Stimulated activated effector memory CD8-positive, alpha-beta T cell treated with anti-CD3 and anti-CD28 coated beads, Interleukin-12 subunit alpha, Interleukin-12 subunit beta, amount 100 ng/mL, for 72 hours (primary cell): ENCODE measurements at regions not wholly inside any gene's neighbourhood (a gene's known extent, or its start where the extent isn't known, plus 50 kb on each side); places are given as distances from the start of the nearest gene placed in this dataset.
"Not testable (repeated sequence)": the region's sequence is repeated elsewhere in the genome, so short reads cannot be mapped to it uniquely, and the experiment has no call there.

Experiments
- ATAC-seq: fragments of 150-1000 bp; cut with Tn5 transposase; 2 replicates; pipeline ENCODE4 v1.10.0; 2021
- DNase-seq, 2 donors: peaks; one replicate each; pipeline ENCODE4 v3.0.0; 2021 to 2022; ENCODE audit warnings: low spot score in 2 of 2
- H3K27ac Mint-ChIP-seq: one replicate; pipeline ENCODE4 v1.8.0; 2022; ENCODE audit warnings: mild to moderate bottlenecking, mixed read lengths
- H3K36me3 Mint-ChIP-seq: one replicate; pipeline ENCODE4 v1.8.0; 2022; ENCODE audit warnings: mild to moderate bottlenecking, mixed read lengths
- H3K4me1 Mint-ChIP-seq: one replicate; pipeline ENCODE4 v1.8.0; 2022; ENCODE audit warnings: mixed read lengths
- H3K4me3 Mint-ChIP-seq: one replicate; pipeline ENCODE4 v1.8.0; 2022; ENCODE audit warnings: mild to moderate bottlenecking, mixed read lengths
- H3K9me3 Mint-ChIP-seq: one replicate; pipeline ENCODE4 v1.8.0; 2022; ENCODE audit warnings: mixed read lengths

GRCh38 chr10:100653238-100653956 is 92.0 kb upstream of the PAX2 start:
- peaks cover 36% of the 10 kb centered on the region for H3K4me1 Mint-ChIP-seq
- no peaks in the 10 kb centered on the region for H3K36me3 Mint-ChIP-seq
- DNase-seq (no peak), ATAC-seq (no peak)
- H3K9me3 Mint-ChIP-seq, result no peaks in the 10 kb centered on the region
- H3K4me3 Mint-ChIP-seq, result peak overlapping the region; percentile 75
- H3K27ac Mint-ChIP-seq, result peak overlapping the region; percentile 5

GRCh38 chr10:100653957-100654781 is 91.2 kb upstream of the PAX2 start:
- Mint-ChIP-seq H3K36me3 (no peaks in the 10 kb centered on the region), H3K4me3 (peak overlapping the region; percentile 75), H3K4me1 (peaks cover 36% of the 10 kb centered on the region), H3K9me3 (no peaks in the 10 kb centered on the region), H3K27ac (peak overlapping the region; percentile 40)
- peak; percentile 56 for ATAC-seq
- no peak for DNase-seq

DNA sequence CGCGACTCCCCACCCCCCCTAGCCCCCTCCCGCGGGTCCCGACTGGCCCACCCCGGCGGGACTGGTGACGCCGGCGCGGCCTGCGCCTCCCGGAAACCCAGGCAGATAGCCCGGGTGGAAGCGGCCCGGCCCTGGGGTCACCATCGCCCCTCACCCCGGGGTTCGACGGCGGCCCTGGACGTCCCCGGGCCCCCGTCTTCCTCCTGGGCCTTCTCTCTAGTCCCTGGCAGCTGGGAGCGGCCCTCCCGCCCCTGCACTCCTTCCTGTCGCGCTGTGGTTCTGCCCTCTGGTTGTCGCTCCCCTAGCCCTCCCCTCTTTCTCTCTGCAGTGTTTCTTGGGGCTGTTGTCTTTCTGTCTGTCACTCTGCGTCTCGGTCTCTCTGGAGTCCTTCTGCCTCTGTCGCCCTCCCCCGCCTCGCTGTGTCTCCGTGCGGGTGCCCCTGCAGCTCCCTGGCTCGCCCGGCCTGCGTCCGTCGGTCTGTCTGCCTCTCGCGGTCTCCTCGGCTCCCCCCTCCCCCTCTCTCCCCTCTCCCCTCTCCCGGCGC is 90.5 kb upstream of the PAX2 start:
- Mint-ChIP-seq H3K27ac (peak overlapping the region; percentile 40), H3K36me3 (no peaks in the 10 kb centered on the region), H3K4me1 (peaks cover 36% of the 10 kb centered on the region), H3K4me3 (peak overlapping the region; percentile 75), H3K9me3 (no peaks in the 10 kb centered on the region)
- DNase-seq, result no peak
- ATAC-seq, result peak; percentile 45

DNA sequence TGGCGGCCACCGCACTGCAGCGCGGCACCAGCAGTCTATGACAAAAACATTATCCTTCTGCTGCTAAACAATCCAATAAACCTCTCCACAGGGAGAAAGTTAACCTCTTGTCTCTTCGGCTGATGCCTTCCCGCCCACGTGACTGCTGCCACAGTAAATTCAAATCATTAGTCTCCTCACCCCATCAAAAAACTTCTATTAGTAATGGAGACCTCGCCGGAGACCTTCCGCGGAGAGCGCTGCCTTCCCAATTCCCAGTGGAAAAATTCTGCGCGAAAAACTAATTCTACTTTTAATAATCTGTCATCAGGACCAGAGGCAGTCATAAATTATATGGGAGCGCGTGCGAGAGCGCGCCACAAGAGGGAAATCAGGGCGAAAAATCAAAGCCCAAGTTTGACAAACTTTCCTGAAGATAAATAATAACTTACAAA is 90.0 kb upstream of the PAX2 start:
- ATAC-seq, result no peak
- peaks cover 36% of the 10 kb centered on the region for H3K4me1 Mint-ChIP-seq
- H3K9me3 Mint-ChIP-seq, result no peaks in the 10 kb centered on the region
- H3K36me3 Mint-ChIP-seq, result no peaks in the 10 kb centered on the region
- no peak for DNase-seq
- peak overlapping the region; percentile 36 for H3K27ac Mint-ChIP-seq
- H3K4me3 Mint-ChIP-seq, result peak overlapping the region; percentile 75

DNA sequence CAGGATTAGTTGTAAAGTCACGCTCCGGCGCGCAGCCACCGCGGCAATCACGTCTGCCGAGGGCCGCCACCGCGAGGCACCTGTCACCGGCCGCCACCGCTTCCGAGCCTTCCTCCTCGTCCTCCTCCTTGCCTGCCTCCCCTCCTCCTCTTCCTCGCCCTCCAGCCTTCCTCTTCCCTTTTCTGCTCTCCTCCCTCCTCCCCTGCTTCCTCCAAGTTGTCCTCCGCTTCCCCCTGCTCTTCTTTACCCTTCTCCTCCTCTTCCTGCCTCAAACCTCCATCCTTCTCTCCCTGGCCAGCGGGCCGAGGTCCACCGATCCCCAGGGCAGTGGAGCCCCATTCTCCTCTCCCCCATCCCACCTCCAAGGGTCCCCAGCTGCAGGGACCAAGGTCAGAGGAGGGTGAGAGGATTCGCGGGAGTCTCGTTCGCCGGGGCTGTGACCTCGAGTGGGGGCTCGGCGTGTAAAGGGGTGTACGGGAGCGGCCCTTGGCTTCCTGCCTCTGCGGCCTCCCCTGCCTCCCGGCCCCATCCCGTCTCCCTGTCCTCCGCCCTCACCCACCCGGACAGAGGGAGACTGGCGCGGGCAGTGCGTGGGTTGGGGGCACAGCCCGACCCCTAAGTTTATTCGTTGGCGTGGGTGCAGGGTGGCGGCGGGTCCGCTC is 89.5 kb upstream of the PAX2 start:
- DNase-seq, result no peak
- ATAC-seq, result no peak
- Mint-ChIP-seq H3K4me1 (peaks cover 36% of the 10 kb centered on the region), H3K9me3 (no peaks in the 10 kb centered on the region), H3K4me3 (peak overlapping the region; percentile 75), H3K27ac (no peak overlapping the region), H3K36me3 (no peaks in the 10 kb centered on the region)

DNA sequence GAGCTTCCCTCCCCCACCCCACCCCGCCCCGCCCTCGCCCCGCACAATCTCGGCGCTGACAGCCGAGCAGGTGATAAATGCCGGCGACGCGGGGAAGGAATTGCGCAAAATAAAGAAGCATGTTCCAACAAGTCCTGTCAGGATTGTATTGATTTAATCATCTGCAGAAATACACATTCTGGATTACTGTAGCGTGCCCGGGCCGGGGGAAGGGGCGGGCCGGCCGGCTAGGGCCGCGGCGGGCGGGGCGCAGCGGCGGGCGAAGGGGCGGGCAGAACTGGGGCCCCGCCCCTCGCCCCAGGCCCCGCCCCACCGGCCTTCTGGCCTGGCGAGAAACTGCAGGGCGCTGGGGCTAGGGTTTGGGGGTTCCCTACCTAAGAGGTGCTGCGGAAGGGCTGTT is 88.9 kb upstream of the PAX2 start:
- no peak for DNase-seq
- H3K27ac Mint-ChIP-seq, result no peak overlapping the region
- no peaks in the 10 kb centered on the region for H3K9me3 Mint-ChIP-seq
- no peaks in the 10 kb centered on the region for H3K36me3 Mint-ChIP-seq
- H3K4me1 Mint-ChIP-seq, result peaks cover 36% of the 10 kb centered on the region
- no peak overlapping the region for H3K4me3 Mint-ChIP-seq
- peak; percentile 44 for ATAC-seq

GRCh38 chr10:100658269-100658668 is 87.1 kb upstream of the PAX2 start:
- DNase-seq (no peak), ATAC-seq (no peak)
- H3K4me1 Mint-ChIP-seq, result peaks cover 35% of the 10 kb centered on the region
- H3K9me3 Mint-ChIP-seq, result no peaks in the 10 kb centered on the region
- H3K4me3 Mint-ChIP-seq, result no peak overlapping the region
- no peaks in the 10 kb centered on the region for H3K36me3 Mint-ChIP-seq
- H3K27ac Mint-ChIP-seq, result no peak overlapping the region

DNA sequence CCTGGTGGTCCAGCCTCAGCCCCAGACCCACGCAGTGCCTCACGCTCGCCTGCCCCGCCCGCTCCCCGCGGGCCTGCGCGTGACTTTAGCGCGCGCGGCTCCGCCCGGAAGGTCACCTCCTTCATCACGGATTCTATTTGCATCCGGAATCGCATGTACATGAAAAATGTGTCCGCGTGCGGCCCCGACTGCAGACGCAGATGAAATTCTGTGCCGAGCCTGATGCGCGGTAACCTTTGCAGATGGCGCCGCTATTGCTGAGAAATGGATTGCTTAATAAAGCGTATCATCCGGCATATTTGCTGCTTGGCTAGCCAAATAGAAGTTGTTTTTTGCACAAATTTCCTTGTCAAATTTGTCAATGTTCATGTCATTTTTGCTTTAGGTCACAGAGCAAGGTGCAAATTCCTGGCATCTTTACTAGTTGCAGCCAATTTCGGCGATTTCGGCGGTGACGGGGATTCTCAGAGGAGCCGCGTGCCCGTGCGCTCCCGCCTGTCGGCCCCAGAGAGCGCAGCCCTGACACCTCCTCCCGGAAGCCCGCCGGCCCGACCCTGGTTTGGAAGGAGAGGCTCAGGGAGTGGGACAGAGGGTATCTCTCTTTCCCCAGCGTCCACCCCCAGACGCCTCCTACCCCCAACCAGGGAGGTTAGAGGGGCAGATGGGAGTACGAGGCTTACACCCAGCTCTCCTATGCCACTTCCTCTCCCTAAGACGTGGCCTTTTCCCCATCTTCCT is 85.9 kb upstream of the PAX2 start:
- H3K27ac Mint-ChIP-seq, result no peak overlapping the region
- H3K4me3 Mint-ChIP-seq, result no peak overlapping the region
- H3K4me1 Mint-ChIP-seq, result peaks cover 23% of the 10 kb centered on the region
- no peak for ATAC-seq
- DNase-seq, result no peak
- H3K9me3 Mint-ChIP-seq, result no peaks in the 10 kb centered on the region
- H3K36me3 Mint-ChIP-seq, result no peaks in the 10 kb centered on the region

DNA sequence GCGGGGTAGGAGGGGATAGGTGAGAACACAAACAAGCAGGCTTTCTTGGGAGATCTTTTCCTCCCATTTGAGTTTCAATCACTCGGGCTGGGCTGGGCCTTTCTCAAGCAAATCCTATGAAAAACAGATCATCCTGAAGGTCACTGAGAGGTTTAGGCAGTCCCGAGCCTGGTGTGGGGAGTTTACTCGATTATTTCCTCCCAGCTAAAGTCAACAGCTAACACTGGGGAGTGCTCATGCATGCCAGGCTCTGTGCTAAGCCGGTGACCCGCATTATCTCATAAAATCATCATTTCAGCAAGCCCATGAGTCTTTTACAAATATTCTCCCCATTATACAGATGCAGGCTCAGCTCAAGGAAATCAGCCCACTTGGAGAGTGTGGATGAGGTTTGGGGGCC is 85.0 kb upstream of the PAX2 start:
- Mint-ChIP-seq H3K36me3 (no peaks in the 10 kb centered on the region), H3K4me3 (no peak overlapping the region), H3K9me3 (no peaks in the 10 kb centered on the region), H3K4me1 (peaks cover 14% of the 10 kb centered on the region), H3K27ac (no peak overlapping the region)
- DNase-seq (no peak), ATAC-seq (no peak)

DNA sequence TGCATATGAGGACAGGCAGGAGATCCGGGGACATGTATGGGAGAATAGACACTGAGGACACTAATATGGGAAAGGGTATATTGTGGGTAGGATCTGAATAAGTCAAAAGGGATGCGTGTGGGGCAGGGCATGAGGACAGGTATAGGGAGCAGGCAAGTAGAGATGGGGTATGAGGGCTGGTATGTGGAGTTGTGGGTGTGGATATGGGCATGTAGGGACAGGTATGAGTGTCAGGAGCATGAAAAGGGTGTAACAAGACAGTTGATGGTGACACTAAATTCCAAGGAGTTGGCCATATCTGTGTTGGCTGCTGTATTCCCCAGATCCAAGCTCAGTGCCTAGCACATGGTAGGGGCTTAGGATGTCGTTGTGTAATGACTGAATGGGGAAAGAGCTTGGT is 84.4 kb upstream of the PAX2 start:
- no peak for DNase-seq
- Mint-ChIP-seq H3K9me3 (no peaks in the 10 kb centered on the region), H3K36me3 (no peaks in the 10 kb centered on the region), H3K4me1 (peaks cover 9% of the 10 kb centered on the region), H3K27ac (no peak overlapping the region), H3K4me3 (no peak overlapping the region)
- no peak for ATAC-seq

DNA sequence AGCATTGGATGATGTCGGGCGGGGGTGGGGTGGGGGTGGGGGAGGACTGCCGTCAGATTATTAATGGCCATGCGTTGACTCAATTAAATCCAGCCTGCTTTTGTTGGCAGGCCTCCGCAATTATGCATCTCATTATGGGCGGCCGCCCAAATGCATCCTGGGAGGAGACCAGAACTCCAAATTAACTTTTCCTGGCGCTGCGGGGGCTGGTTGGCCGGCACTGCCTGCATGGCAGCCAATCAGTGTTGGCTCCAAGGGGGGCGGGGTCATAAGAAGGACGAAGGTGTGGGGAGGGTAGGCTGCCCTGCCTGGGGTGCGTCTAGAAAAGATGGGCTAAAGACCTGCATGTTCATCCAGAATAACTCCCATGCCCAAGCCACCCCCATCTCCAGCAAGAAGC is 83.9 kb upstream of the PAX2 start:
- H3K9me3 Mint-ChIP-seq, result no peaks in the 10 kb centered on the region
- no peaks in the 10 kb centered on the region for H3K36me3 Mint-ChIP-seq
- no peak overlapping the region for H3K27ac Mint-ChIP-seq
- DNase-seq (no peak), ATAC-seq (no peak)
- no peak overlapping the region for H3K4me3 Mint-ChIP-seq
- H3K4me1 Mint-ChIP-seq, result peaks cover 6% of the 10 kb centered on the region

DNA sequence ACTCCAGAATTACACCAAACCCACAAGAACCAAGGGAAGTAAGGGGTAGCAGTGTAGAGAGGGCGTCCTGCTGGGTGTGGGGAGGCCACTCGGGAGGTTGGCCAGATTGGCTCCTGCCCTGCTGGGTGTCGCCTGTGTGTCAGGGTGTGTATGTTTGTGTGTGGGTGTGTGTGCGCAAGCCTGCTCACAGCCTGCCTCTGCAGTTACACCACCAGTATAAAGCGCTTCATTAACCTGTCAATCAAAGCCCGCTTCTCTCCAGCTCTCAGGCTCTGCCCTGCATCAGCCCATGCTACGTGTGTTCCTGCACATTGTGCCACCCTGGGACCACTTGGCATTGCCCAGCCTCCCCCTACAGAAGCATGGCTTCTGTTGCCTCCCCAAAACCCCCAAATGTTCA is 83.3 kb upstream of the PAX2 start:
- H3K9me3 Mint-ChIP-seq, result no peaks in the 10 kb centered on the region
- H3K4me3 Mint-ChIP-seq, result no peak overlapping the region
- peaks cover 5% of the 10 kb centered on the region for H3K4me1 Mint-ChIP-seq
- H3K27ac Mint-ChIP-seq, result no peak overlapping the region
- ATAC-seq (no peak), DNase-seq (no peak)
- H3K36me3 Mint-ChIP-seq, result no peaks in the 10 kb centered on the region

DNA sequence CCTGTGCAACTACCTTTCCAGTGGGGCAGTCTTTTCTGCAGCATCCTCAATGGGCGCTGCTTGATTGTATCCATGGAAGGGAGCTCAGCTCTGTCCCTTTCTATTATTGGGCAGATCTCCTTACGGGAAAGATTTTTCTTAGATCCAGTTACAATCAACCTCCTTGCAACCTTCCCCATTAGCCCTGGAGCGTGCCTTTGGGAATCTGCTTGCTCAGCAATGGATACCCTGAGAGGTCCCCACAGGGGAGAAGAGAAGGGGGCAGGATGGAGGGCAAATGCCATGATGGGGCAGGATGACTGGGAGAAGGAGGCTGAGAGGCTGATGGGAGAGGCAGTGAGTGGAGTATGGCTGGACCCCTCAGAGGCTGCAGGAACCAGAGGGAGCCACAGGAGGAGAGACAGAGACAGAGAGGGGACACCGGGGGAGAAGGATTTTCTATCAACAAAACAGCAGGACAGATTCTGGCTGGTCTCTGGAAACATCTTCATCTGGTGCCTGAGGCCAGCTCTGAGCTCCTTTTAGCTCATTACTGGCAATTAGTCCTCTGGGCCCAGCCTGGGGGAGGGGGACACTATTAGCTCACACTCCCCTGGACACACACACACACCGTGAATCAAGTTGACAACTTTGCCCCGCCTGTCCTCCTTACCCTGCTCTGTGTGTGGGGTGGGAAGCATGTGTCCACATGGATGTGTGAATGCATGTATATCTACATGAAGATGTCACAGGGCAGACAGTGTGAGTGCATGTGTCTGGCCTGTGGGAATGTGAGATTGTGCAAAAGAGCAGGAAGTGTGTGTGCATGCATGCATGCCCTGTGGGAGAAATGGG is 80.8 kb upstream of the PAX2 start:
- Mint-ChIP-seq H3K27ac (no peak overlapping the region), H3K9me3 (no peaks in the 10 kb centered on the region), H3K4me3 (no peak overlapping the region), H3K4me1 (no peaks in the 10 kb centered on the region), H3K36me3 (no peaks in the 10 kb centered on the region)
- no peak for ATAC-seq
- no peak for DNase-seq

DNA sequence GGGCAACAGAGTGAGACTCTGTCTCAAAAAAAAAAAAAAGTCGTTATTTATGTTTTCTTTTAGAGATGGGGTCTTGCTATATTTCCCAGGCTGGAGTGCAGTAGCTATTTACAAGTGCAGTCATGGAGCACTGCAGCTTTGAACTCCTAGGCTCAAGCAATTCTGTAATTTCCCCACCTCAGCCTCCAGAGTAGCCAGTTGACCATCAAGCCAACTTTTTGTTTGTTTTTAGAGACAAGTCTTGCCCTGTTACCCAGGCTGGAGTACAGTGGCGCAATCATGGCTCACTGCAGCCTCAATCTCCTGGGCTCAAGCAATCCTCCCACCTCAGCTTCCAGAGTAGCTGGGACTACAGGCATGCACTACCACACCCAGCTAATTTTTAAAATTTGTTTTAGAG is 78.7 kb upstream of the PAX2 start:
- not testable (repeated sequence) for H3K9me3 Mint-ChIP-seq, DNase-seq, H3K27ac Mint-ChIP-seq, H3K4me3 Mint-ChIP-seq, ATAC-seq, H3K36me3 Mint-ChIP-seq
- peaks cover 11% of the 10 kb centered on the region for H3K4me1 Mint-ChIP-seq
